IMR-90 (cell line): ENCODE measurements at regions not wholly inside any gene's neighbourhood (a gene's known extent, or its start where the extent isn't known, plus 50 kb on each side); places are given as distances from the start of the nearest gene placed in this dataset.

ENCODE experiments used
- CEBPB ChIP-seq: IDR thresholded peaks from 2 replicates; pipeline ENCODE4 v1.6.1; 2012; ENCODE audit warnings: low read depth, low read length, improper control_type of control experiment
- CHD1 ChIP-seq: IDR thresholded peaks from 2 replicates; pipeline ENCODE4 v1.6.1; 2012; ENCODE audit warnings: low read depth, low read length, improper control_type of control experiment
- CTCF ChIP-seq: conservative IDR thresholded peaks from 2 replicates; pipeline ENCODE4 v1.5.1; 2012; ENCODE audit warnings: mild to moderate bottlenecking, low read depth, low read length, improper control_type of control experiment
- FOS ChIP-seq: fragments of 150-350 bp; IDR thresholded peaks from 2 replicates; pipeline ENCODE4 v1.6.1; 2016; ENCODE audit warnings: low read depth, low read length
- POLR2A ChIP-seq: IDR thresholded peaks from 2 replicates; pipeline ENCODE4 v1.6.1; 2012; ENCODE audit warnings: mild to moderate bottlenecking, low read depth, low read length
- RAD21 ChIP-seq: IDR thresholded peaks from 2 replicates; pipeline ENCODE4 v1.6.1; 2012; ENCODE audit warnings: low read length, improper control_type of control experiment
- RFX5 ChIP-seq: IDR thresholded peaks from 2 replicates; pipeline ENCODE4 v1.8.0; 2012; ENCODE audit warnings: low read depth, mild to moderate bottlenecking, low read length, moderate library complexity
- SMC3 ChIP-seq: fragments of 150-350 bp; IDR thresholded peaks from 2 replicates; pipeline ENCODE4 v1.6.1; 2016; ENCODE audit warnings: low read depth, mild to moderate bottlenecking, antibody characterized with exemption, low read length, moderate library complexity

GRCh38 chr7:83306502-83306901, 143.8 kb upstream of the PCLO start:
- TF ChIP-seq POLR2A (no peak), CTCF (no peak), SMC3 (no peak), RAD21 (no peak), RFX5 (no peak), CEBPB (no peak), CHD1 (no peak), FOS (no peak)
